Progenitor cell of endocrine pancreas (in vitro differentiated cells): ENCODE measurements at regions not wholly inside any gene's neighbourhood (a gene's known extent, or its start where the extent isn't known, plus 50 kb on each side); places are given as distances from the start of the nearest gene placed in this dataset.

ENCODE experiments used
- DNase-seq: peaks from one replicate; pipeline ENCODE4 v3.0.0; 2021; ENCODE audit warnings: low spot score; ENCODE audit not compliant: unreplicated experiment
- H3K27ac Mint-ChIP-seq: 2 replicates; pipeline ENCODE4 v1.8.0; 2021; ENCODE audit warnings: mild to moderate bottlenecking, moderate library complexity, mixed read lengths
- H3K27me3 Mint-ChIP-seq: 2 replicates; pipeline ENCODE4 v1.8.0; 2021; ENCODE audit warnings: mixed read lengths
- H3K36me3 Mint-ChIP-seq: 2 replicates; pipeline ENCODE4 v1.8.0; 2022; ENCODE audit warnings: mixed read lengths; ENCODE audit not compliant: insufficient read depth
- H3K4me1 Mint-ChIP-seq: 2 replicates; pipeline ENCODE4 v1.8.0; 2021; ENCODE audit warnings: low read depth, mixed read lengths
- H3K4me3 Mint-ChIP-seq: 2 replicates; pipeline ENCODE4 v1.8.0; 2021; ENCODE audit warnings: low read depth, mild to moderate bottlenecking, moderate library complexity, mixed read lengths
- H3K9me3 Mint-ChIP-seq: 2 replicates; pipeline ENCODE4 v1.8.0; 2021; ENCODE audit warnings: low read depth, mixed read lengths
- CTCF ChIP-seq: fragments of 200-600 bp; sonication (generic); IDR thresholded peaks from one replicate; pipeline ENCODE4 v1.5.0; 2021; ENCODE audit warnings: antibody characterized with exemption, mild to moderate bottlenecking; ENCODE audit not compliant: unreplicated experiment

GRCh38 chr18:51617167-51617566 lies 419.7 kb upstream of the MEX3C start:
- Mint-ChIP-seq H3K4me1 (peaks cover 13% of the 10 kb centered on the region), H3K27me3 (peaks cover 17% of the 10 kb centered on the region), H3K9me3 (no peaks in the 10 kb centered on the region), H3K4me3 (no peak overlapping the region), H3K36me3 (no peaks in the 10 kb centered on the region), H3K27ac (no peak overlapping the region)
- TF ChIP-seq CTCF: no peak
- no peak for DNase-seq

- no peak for DNase-seq
- H3K9me3 Mint-ChIP-seq: no peaks in the 10 kb centered on the region
- no peaks in the 10 kb centered on the region for H3K36me3 Mint-ChIP-seq
- H3K4me1 Mint-ChIP-seq: peaks cover 16% of the 10 kb centered on the region
- H3K27ac Mint-ChIP-seq: no peak overlapping the region
- no peak for TF ChIP-seq CTCF
- no peak overlapping the region for H3K4me3 Mint-ChIP-seq
- peaks cover 20% of the 10 kb centered on the region for H3K27me3 Mint-ChIP-seq
Measured at GRCh38 chr18:51617572-51618260, 420.2 kb upstream of the MEX3C start.

GRCh38 chr18:51619283-51619682 lies 421.8 kb upstream of the MEX3C start:
- peaks cover 31% of the 10 kb centered on the region for H3K27me3 Mint-ChIP-seq
- no peaks in the 10 kb centered on the region for H3K9me3 Mint-ChIP-seq
- no peak overlapping the region for H3K4me3 Mint-ChIP-seq
- no peak for DNase-seq
- H3K4me1 Mint-ChIP-seq: peaks cover 20% of the 10 kb centered on the region
- H3K36me3 Mint-ChIP-seq: no peaks in the 10 kb centered on the region
- no peak overlapping the region for H3K27ac Mint-ChIP-seq
- no peak for TF ChIP-seq CTCF

- TF ChIP-seq CTCF: peak; percentile 94
- Mint-ChIP-seq H3K27me3 (peaks cover 33% of the 10 kb centered on the region), H3K36me3 (no peaks in the 10 kb centered on the region), H3K4me3 (no peak overlapping the region), H3K9me3 (no peaks in the 10 kb centered on the region), H3K4me1 (peaks cover 17% of the 10 kb centered on the region), H3K27ac (no peak overlapping the region)
- DNase-seq: peak; percentile 61
Measured at GRCh38 chr18:51621113-51621863, 423.8 kb upstream of the MEX3C start.

GRCh38 chr18:51621864-51622160 lies 424.3 kb upstream of the MEX3C start:
- DNase-seq: no peak

More at GRCh38 chr18:51621864-51622160, 424.3 kb upstream of the MEX3C start:
- Mint-ChIP-seq H3K27ac (no peak overlapping the region), H3K4me3 (no peak overlapping the region), H3K27me3 (peaks cover 33% of the 10 kb centered on the region), H3K4me1 (peaks cover 17% of the 10 kb centered on the region), H3K36me3 (no peaks in the 10 kb centered on the region), H3K9me3 (no peaks in the 10 kb centered on the region)
- no peak for TF ChIP-seq CTCF
